ENCODE measurements at regions not wholly inside any gene's neighbourhood (a gene's known extent, or its start where the extent isn't known, plus 50 kb on each side); places are given as distances from the start of the nearest gene placed in this dataset.

GRCh38 chr1:95832370-95832769, 598.4 kb downstream of the RWDD3 start:
- TF ChIP-seq, protein P1, sequence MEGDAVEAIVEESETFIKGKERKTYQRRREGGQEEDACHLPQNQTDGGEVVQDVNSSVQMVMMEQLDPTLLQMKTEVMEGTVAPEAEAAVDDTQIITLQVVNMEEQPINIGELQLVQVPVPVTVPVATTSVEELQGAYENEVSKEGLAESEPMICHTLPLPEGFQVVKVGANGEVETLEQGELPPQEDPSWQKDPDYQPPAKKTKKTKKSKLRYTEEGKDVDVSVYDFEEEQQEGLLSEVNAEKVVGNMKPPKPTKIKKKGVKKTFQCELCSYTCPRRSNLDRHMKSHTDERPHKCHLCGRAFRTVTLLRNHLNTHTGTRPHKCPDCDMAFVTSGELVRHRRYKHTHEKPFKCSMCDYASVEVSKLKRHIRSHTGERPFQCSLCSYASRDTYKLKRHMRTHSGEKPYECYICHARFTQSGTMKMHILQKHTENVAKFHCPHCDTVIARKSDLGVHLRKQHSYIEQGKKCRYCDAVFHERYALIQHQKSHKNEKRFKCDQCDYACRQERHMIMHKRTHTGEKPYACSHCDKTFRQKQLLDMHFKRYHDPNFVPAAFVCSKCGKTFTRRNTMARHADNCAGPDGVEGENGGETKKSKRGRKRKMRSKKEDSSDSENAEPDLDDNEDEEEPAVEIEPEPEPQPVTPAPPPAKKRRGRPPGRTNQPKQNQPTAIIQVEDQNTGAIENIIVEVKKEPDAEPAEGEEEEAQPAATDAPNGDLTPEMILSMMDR (IDR thresholded peaks at IDR 0.05) = no peak
- no peak for TF ChIP-seq EP300 (IDR thresholded peaks at IDR 0.05; ENCODE audit: borderline replicate concordance in 1 of 2, low read depth in 1 of 2, low read length in 1 of 2)
- TF ChIP-seq YY1 (IDR thresholded peaks at IDR 0.05; ENCODE audit: low read depth) = no peak
- no peak for TF ChIP-seq REST (IDR thresholded peaks at IDR 0.05; ENCODE audit: low read depth, low read length)
- TF ChIP-seq ELF1 (IDR thresholded peaks at IDR 0.05) = no peak
- TF ChIP-seq CHD2 (IDR thresholded peaks at IDR 0.05; ENCODE audit: low read length, partially characterized antibody) = no peak
- TF ChIP-seq, protein P2, sequence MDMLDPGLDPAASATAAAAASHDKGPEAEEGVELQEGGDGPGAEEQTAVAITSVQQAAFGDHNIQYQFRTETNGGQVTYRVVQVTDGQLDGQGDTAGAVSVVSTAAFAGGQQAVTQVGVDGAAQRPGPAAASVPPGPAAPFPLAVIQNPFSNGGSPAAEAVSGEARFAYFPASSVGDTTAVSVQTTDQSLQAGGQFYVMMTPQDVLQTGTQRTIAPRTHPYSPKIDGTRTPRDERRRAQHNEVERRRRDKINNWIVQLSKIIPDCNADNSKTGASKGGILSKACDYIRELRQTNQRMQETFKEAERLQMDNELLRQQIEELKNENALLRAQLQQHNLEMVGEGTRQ (IDR thresholded peaks at IDR 0.05; ENCODE audit: borderline replicate concordance, low read depth, low read length) = no peak
- no peak for TF ChIP-seq TAF1 (IDR thresholded peaks at IDR 0.05; ENCODE audit: borderline replicate concordance, low read depth, low read length)

All from SK-N-SH (cell line).